ENCODE measurements at regions not wholly inside any gene's neighbourhood (a gene's known extent, or its start where the extent isn't known, plus 50 kb on each side); places are given as distances from the start of the nearest gene placed in this dataset.

- TF ChIP-seq CTCF (IDR thresholded peaks at IDR 0.05), result peak; percentile 10
- TF ChIP-seq EZH2 (IDR thresholded peaks at IDR 0.05), result no peak
Observed at GRCh38 chr16:14003074-14003570, 68.0 kb upstream of the MRTFB start.

Measured in neural progenitor cell (in vitro differentiated cells).